ENCODE measurements at regions not wholly inside any gene's neighbourhood (a gene's known extent, or its start where the extent isn't known, plus 50 kb on each side); places are given as distances from the start of the nearest gene placed in this dataset.

- TF ChIP-seq CTCF (IDR thresholded peaks at IDR 0.05), result no peak
- TF ChIP-seq POLR2A (IDR thresholded peaks at IDR 0.05), result no peak
- no peak for TF ChIP-seq POLR2AphosphoS5 (IDR thresholded peaks at IDR 0.05)
Observed at GRCh38 chr3:59318881-59319280, 269.1 kb upstream of the CFAP20DC start.
